Hepatocyte (in vitro differentiated cells): ENCODE measurements at regions not wholly inside any gene's neighbourhood (a gene's known extent, or its start where the extent isn't known, plus 50 kb on each side); places are given as distances from the start of the nearest gene placed in this dataset.
A peak's percentile ranks its signal among the peaks of the same experiment; 100 is the strongest.

Experiments
- DNase-seq: peaks from one replicate; pipeline ENCODE4 v3.0.0-alpha.2; 2016; ENCODE audit warnings: low spot score
- H2AFZ ChIP-seq: fragments of 200-600 bp; sonication (generic); 2 replicates; pipeline ENCODE4 v1.6.0; 2016; ENCODE audit warnings: antibody characterized with exemption, mild to moderate bottlenecking
- H3K27ac ChIP-seq: fragments of 200-600 bp; sonication (generic); 2 replicates; pipeline ENCODE4 v1.5.1; 2016; ENCODE audit warnings: mild to moderate bottlenecking
- H3K27me3 ChIP-seq: fragments of 200-600 bp; sonication (generic); 2 replicates; pipeline ENCODE4 v1.6.1; 2016
- H3K36me3 ChIP-seq: fragments of 200-600 bp; sonication (generic); replicated peaks from 2 replicates; pipeline ENCODE4 v1.5.1; 2016; ENCODE audit warnings: low read depth; ENCODE audit not compliant: insufficient read depth
- H3K4me1 ChIP-seq: fragments of 200-600 bp; sonication (generic); 2 replicates; pipeline ENCODE4 v1.5.1; 2016; ENCODE audit warnings: mild to moderate bottlenecking, moderate library complexity; ENCODE audit not compliant: insufficient read depth
- H3K4me2 ChIP-seq: fragments of 200-600 bp; sonication (generic); 2 replicates; pipeline ENCODE4 v1.6.0; 2016
- H3K4me3 ChIP-seq: fragments of 200-600 bp; sonication (generic); 2 replicates; pipeline ENCODE4 v1.5.1; 2016; ENCODE audit warnings: mild to moderate bottlenecking
- H3K79me2 ChIP-seq: fragments of 200-600 bp; sonication (generic); 2 replicates; pipeline ENCODE4 v1.6.0; 2017; ENCODE audit warnings: mild to moderate bottlenecking
- H3K9me2 ChIP-seq: fragments of 200-600 bp; sonication (generic); replicated peaks from 2 replicates; pipeline ENCODE4 v1.6.0; 2017; ENCODE audit warnings: mild to moderate bottlenecking; ENCODE audit not compliant: insufficient read depth
- H3K9me3 ChIP-seq: fragments of 200-600 bp; sonication (generic); 2 replicates; pipeline ENCODE4 v1.5.1; 2016; ENCODE audit warnings: low read depth, mild to moderate bottlenecking
- H4K20me1 ChIP-seq: fragments of 200-600 bp; sonication (generic); 2 replicates; pipeline ENCODE4 v1.6.0; 2016; ENCODE audit warnings: mild to moderate bottlenecking; ENCODE audit not compliant: insufficient read depth, poor library complexity, severe bottlenecking
- EZH2 ChIP-seq: fragments of 200-600 bp; sonication (generic); IDR thresholded peaks from 2 replicates; pipeline ENCODE4 v1.6.1; 2016; ENCODE audit warnings: antibody characterized with exemption, mild to moderate bottlenecking, borderline replicate concordance
- EZH2phosphoT487 ChIP-seq: fragments of 200-600 bp; sonication (generic); IDR thresholded peaks from one replicate; pipeline ENCODE4 v1.6.1; 2018; ENCODE audit warnings: antibody characterized with exemption, mild to moderate bottlenecking, low read depth, moderate library complexity; ENCODE audit not compliant: unreplicated experiment, severe bottlenecking
- WGBS: methylation state at CpG from one replicate; pipeline ENCODE4 v1.1.6; 2016; ENCODE audit warnings: low lambda C conversion rate; ENCODE audit errors: missing lambda C conversion rate; 5-methylcytosine and 5-hydroxymethylcytosine counted together
- TF ChIP-seq, protein P1 (sequence below): fragments of 200-600 bp; sonication (generic); IDR thresholded peaks from 2 replicates; pipeline ENCODE4 v1.5.1; 2016; ENCODE audit warnings: antibody characterized with exemption, mild to moderate bottlenecking; ENCODE audit not compliant: poor library complexity

DNA sequence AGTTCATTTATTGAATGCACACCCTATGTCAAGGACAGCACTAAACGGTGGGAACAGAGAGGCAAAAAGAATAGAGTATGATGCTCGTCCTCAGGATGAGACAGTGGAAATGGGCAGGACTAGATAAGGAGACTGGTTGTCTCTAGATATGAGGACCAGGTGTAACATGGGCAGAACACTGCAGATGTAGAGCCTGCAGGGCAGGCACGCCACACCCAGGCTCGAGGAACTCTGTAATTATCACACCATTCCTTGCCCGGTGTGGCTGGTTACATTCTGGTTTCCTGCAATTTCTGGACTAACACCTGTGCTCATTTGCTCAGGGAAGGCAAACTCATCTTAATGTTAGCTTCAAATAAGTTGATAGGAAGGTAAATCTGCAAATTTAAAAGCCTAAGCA is 334.4 kb downstream of the DHX15 start:
- 79% methylated on average over 5 of the region's 5 CpGs for WGBS
- no peaks in the 10 kb centered on the region for H3K9me2 ChIP-seq
- TF ChIP-seq EZH2phosphoT487 (no peak), EZH2 (no peak)
- TF ChIP-seq, protein P1, sequence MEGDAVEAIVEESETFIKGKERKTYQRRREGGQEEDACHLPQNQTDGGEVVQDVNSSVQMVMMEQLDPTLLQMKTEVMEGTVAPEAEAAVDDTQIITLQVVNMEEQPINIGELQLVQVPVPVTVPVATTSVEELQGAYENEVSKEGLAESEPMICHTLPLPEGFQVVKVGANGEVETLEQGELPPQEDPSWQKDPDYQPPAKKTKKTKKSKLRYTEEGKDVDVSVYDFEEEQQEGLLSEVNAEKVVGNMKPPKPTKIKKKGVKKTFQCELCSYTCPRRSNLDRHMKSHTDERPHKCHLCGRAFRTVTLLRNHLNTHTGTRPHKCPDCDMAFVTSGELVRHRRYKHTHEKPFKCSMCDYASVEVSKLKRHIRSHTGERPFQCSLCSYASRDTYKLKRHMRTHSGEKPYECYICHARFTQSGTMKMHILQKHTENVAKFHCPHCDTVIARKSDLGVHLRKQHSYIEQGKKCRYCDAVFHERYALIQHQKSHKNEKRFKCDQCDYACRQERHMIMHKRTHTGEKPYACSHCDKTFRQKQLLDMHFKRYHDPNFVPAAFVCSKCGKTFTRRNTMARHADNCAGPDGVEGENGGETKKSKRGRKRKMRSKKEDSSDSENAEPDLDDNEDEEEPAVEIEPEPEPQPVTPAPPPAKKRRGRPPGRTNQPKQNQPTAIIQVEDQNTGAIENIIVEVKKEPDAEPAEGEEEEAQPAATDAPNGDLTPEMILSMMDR: no peak

DNA sequence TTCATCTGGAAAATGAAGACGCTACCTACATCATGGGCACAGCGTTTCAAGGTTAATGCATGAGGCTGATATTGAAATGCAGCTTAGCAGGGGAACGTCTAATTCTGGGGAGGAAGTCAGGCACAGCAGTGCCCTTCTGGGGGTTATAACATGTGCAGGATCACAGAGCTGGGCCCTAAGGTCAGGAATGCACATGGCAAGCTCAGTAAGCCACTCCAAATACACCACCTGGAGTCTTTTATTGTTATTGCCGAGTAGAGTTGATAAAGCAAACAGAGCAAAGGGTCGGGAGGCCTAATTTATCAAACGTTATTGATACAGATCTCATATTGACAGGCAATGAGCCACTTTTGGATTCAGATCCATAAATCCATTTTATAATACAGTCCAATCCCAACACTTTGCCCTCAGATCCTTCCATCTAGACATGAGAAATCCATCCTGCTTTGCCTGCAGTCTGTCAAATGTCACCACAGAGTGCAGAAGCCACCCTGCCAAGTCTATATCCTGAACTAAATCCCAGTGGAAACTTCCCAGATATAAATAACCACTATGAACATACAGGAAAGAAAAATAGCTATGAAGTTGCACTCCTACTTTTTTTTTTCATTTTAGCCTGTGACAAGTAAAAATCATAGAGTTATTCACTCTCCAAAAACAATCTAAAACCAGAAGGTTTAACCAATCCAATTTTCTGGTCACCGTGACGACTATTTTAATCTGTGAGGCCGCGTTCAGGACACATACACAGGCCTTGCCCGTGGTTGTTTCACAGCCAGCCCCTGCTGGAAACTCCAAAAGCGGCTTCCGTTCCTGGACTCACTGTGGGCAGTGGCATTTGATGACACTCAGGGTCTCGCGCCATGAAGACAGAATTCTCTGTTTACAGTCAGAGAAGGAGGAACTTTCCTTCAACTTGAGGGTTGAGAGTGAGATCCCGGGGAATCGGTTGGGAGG is 335.4 kb downstream of the DHX15 start:
- Histone ChIP-seq H2AFZ (no peak overlapping the region), H3K4me2 (peak overlapping the region; percentile 5), H3K4me3 (no peak overlapping the region), H3K36me3 (no peaks in the 10 kb centered on the region), H3K9me2 (no peaks in the 10 kb centered on the region), H3K27me3 (no peaks in the 10 kb centered on the region), H4K20me1 (no peaks in the 10 kb centered on the region), H3K9me3 (no peaks in the 10 kb centered on the region), H3K27ac (peak overlapping the region; percentile 40), H3K4me1 (peaks cover 22% of the 10 kb centered on the region), H3K79me2 (no peaks in the 10 kb centered on the region)
- no peak for DNase-seq
- WGBS: 61% methylated on average over 17 of the region's 17 CpGs
- TF ChIP-seq EZH2phosphoT487: no peak
- TF ChIP-seq, protein P1: no peak
- peak; percentile 32 for TF ChIP-seq EZH2

More for the DNA sequence above, 334.4 kb downstream of the DHX15 start:
- H3K27ac ChIP-seq: no peak overlapping the region
- H3K27me3 ChIP-seq: no peaks in the 10 kb centered on the region
- no peak for DNase-seq
- H3K4me3 ChIP-seq: no peak overlapping the region
- no peaks in the 10 kb centered on the region for H3K9me3 ChIP-seq
- H2AFZ ChIP-seq: no peak overlapping the region
- H3K79me2 ChIP-seq: no peaks in the 10 kb centered on the region
- H3K4me1 ChIP-seq: peaks cover 17% of the 10 kb centered on the region
- no peaks in the 10 kb centered on the region for H3K36me3 ChIP-seq
- H3K4me2 ChIP-seq: no peak overlapping the region
- no peaks in the 10 kb centered on the region for H4K20me1 ChIP-seq

GRCh38 chr4:24245491-24245820 is 338.9 kb downstream of the DHX15 start:
- Histone ChIP-seq H3K27me3 (no peaks in the 10 kb centered on the region), H3K4me2 (peak overlapping the region; percentile 3), H3K9me3 (no peaks in the 10 kb centered on the region), H2AFZ (no peak overlapping the region), H4K20me1 (no peaks in the 10 kb centered on the region), H3K4me1 (peaks cover 23% of the 10 kb centered on the region), H3K4me3 (no peak overlapping the region), H3K27ac (peak overlapping the region; percentile 6), H3K79me2 (no peaks in the 10 kb centered on the region), H3K9me2 (no peaks in the 10 kb centered on the region), H3K36me3 (no peaks in the 10 kb centered on the region)
- DNase-seq: no peak
- 70% methylated on average over 2 of the region's 2 CpGs for WGBS
- TF ChIP-seq EZH2: no peak
- TF ChIP-seq, protein P1: no peak
- no peak for TF ChIP-seq EZH2phosphoT487
